Sigmoid colon (tissue), 4 donors: ENCODE measurements at regions not wholly inside any gene's neighbourhood (a gene's known extent, or its start where the extent isn't known, plus 50 kb on each side); places are given as distances from the start of the nearest gene placed in this dataset.

ENCODE experiments used
- POLR2A ChIP-seq, 2 donors: fragments of 450-650 bp; IDR thresholded peaks; one replicate each; pipeline ENCODE4 v1.6.1; 2016; ENCODE audit warnings: antibody characterized with exemption in 2 of 2, mild to moderate bottlenecking in 2 of 2, moderate library complexity in 2 of 2
- POLR2AphosphoS5 ChIP-seq, 4 donors: sonication (generic); formaldehyde crosslinking; IDR thresholded peaks; one replicate each; pipeline ENCODE4 v1.6.1; 2017; ENCODE audit warnings: antibody characterized with exemption in 4 of 4
- TF ChIP-seq, protein P1 (sequence below), 4 experiments: fragments of 450-650 bp in 3 of 4; fragments of 200-600 bp in 1 of 4; IDR thresholded peaks; one replicate each; pipeline ENCODE4 v1.5.1; 2016 to 2019; ENCODE audit warnings: antibody characterized with exemption in 4 of 4, mild to moderate bottlenecking in 3 of 4, moderate library complexity in 2 of 4

GRCh38 chr4:96916711-96917110 is 1076.8 kb downstream of the PDHA2 start:
- no peak for TF ChIP-seq POLR2AphosphoS5 (IDR thresholded peaks at IDR 0.05)
- no peak for TF ChIP-seq POLR2A (IDR thresholded peaks at IDR 0.05)
- TF ChIP-seq, protein P1, sequence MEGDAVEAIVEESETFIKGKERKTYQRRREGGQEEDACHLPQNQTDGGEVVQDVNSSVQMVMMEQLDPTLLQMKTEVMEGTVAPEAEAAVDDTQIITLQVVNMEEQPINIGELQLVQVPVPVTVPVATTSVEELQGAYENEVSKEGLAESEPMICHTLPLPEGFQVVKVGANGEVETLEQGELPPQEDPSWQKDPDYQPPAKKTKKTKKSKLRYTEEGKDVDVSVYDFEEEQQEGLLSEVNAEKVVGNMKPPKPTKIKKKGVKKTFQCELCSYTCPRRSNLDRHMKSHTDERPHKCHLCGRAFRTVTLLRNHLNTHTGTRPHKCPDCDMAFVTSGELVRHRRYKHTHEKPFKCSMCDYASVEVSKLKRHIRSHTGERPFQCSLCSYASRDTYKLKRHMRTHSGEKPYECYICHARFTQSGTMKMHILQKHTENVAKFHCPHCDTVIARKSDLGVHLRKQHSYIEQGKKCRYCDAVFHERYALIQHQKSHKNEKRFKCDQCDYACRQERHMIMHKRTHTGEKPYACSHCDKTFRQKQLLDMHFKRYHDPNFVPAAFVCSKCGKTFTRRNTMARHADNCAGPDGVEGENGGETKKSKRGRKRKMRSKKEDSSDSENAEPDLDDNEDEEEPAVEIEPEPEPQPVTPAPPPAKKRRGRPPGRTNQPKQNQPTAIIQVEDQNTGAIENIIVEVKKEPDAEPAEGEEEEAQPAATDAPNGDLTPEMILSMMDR (IDR thresholded peaks at IDR 0.05) = no peak
